HEK293T (cell line): ENCODE measurements at regions not wholly inside any gene's neighbourhood (a gene's known extent, or its start where the extent isn't known, plus 50 kb on each side); places are given as distances from the start of the nearest gene placed in this dataset.
"Not testable (repeated sequence)": the region's sequence is repeated elsewhere in the genome, so short reads cannot be mapped to it uniquely, and the experiment has no call there.

Experiments
- CTCF ChIA-PET: fragments of 350-600 bp; formaldehyde crosslinking; extraction: SDS; loops from one replicate; lab custom pipeline; 2021; ENCODE audit warnings: antibody characterized with exemption, inconsistent platforms; lab: Yijun Ruan, JAX
- POLR2A ChIA-PET: fragments of 350-600 bp; formaldehyde crosslinking; extraction: SDS; loops from one replicate; lab custom pipeline; 2020; ENCODE audit warnings: antibody characterized with exemption, inconsistent platforms; lab: Yijun Ruan, JAX
- DNase-seq: peaks from one replicate; pipeline ENCODE4 v3.0.0; 2012; ENCODE audit warnings: mixed read lengths; ENCODE audit errors: extremely low spot score
- ARNT ChIP-seq: fragments of 450-650 bp; IDR thresholded peaks from 2 replicates; pipeline ENCODE4 v1.6.1; 2017; ENCODE audit warnings: mild to moderate bottlenecking
- BHLHE40 ChIP-seq: fragments of 450-650 bp; IDR thresholded peaks from 2 replicates; pipeline ENCODE4 v1.6.1; 2016; ENCODE audit warnings: mild to moderate bottlenecking, moderate library complexity, borderline replicate concordance
- CTBP1 ChIP-seq: fragments of 450-650 bp; IDR thresholded peaks from 2 replicates; pipeline ENCODE4 v1.6.1; 2016; ENCODE audit warnings: borderline replicate concordance
- ELF4 ChIP-seq: fragments of 450-650 bp; IDR thresholded peaks from 2 replicates; pipeline ENCODE4 v1.6.1; 2017; ENCODE audit warnings: antibody characterized with exemption
- FOXA1 ChIP-seq: fragments of 450-650 bp; IDR thresholded peaks from 2 replicates; pipeline ENCODE4 v1.6.1; 2016; ENCODE audit warnings: mild to moderate bottlenecking
- FOXK2 ChIP-seq: fragments of 450-650 bp; IDR thresholded peaks from 2 replicates; pipeline ENCODE4 v1.6.1; 2016; ENCODE audit warnings: mild to moderate bottlenecking
- FOXM1 ChIP-seq: fragments of 450-650 bp; IDR thresholded peaks from 2 replicates; pipeline ENCODE4 v1.6.1; 2017; ENCODE audit warnings: mild to moderate bottlenecking, borderline replicate concordance
- HDGF ChIP-seq: fragments of 450-650 bp; IDR thresholded peaks from 2 replicates; pipeline ENCODE4 v1.6.1; 2017; ENCODE audit warnings: antibody characterized with exemption, borderline replicate concordance
- L3MBTL2 ChIP-seq: fragments of 450-650 bp; conservative IDR thresholded peaks from 2 replicates; pipeline ENCODE4 v1.6.1; 2016; ENCODE audit warnings: mild to moderate bottlenecking
- LEF1 ChIP-seq: fragments of 450-650 bp; IDR thresholded peaks from 2 replicates; pipeline ENCODE4 v1.6.1; 2017; ENCODE audit warnings: mild to moderate bottlenecking, borderline replicate concordance
- NFRKB ChIP-seq: fragments of 450-650 bp; IDR thresholded peaks from 2 replicates; pipeline ENCODE4 v1.6.1; 2016; ENCODE audit warnings: mild to moderate bottlenecking, moderate library complexity
- PKNOX1 ChIP-seq: fragments of 450-650 bp; IDR thresholded peaks from 2 replicates; pipeline ENCODE4 v1.6.1; 2016
- SP1 ChIP-seq: fragments of 450-650 bp; IDR thresholded peaks from 2 replicates; pipeline ENCODE4 v1.6.1; 2017
- SUZ12 ChIP-seq: fragments of 450-650 bp; IDR thresholded peaks from 2 replicates; pipeline ENCODE4 v1.6.1; 2016; ENCODE audit warnings: mild to moderate bottlenecking
- TARDBP ChIP-seq: fragments of 450-650 bp; IDR thresholded peaks from 2 replicates; pipeline ENCODE4 v1.6.1; 2016
- ZNF384 ChIP-seq: fragments of 450-650 bp; IDR thresholded peaks from 2 replicates; pipeline ENCODE4 v1.6.1; 2016

DNA sequence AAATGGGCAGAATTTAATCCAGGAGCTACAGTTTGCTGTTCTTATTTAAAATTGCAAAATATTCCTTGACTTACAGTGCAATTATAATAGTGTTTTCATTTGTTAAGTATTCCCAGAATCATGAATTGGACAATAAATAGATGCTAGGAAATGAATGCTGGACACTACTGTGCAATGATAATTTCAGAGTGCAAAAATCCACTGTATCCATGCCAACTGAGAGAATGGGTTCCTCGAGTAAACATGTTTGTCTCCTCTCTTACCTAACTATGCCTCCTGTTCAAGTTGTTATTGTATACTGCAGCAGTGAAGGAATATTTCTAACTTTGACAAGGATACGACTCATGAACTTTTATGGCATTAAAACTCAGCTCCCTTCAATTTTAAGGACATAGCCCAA, 1396.3 kb downstream of the GATA3 start:
- no peak for DNase-seq
- ChIA-PET POLR2A (no interaction called here), CTCF (no interaction called here)
- TF ChIP-seq FOXK2 (no peak), CTBP1 (no peak), BHLHE40 (no peak)

- POLR2A ChIA-PET = no interaction called here
- TF ChIP-seq ELF4 (no peak), SUZ12 (no peak), PKNOX1 (no peak), L3MBTL2 (no peak), HDGF (no peak), LEF1 (no peak), ARNT (no peak), ZNF384 (no peak), FOXK2 (no peak), TARDBP (no peak), CTBP1 (no peak), FOXA1 (no peak), SP1 (no peak), BHLHE40 (no peak)
- DNase-seq = no peak
- CTCF ChIA-PET = no interaction called here
Observed at GRCh38 chr10:9451211-9451773, 1396.8 kb downstream of the GATA3 start.

DNA sequence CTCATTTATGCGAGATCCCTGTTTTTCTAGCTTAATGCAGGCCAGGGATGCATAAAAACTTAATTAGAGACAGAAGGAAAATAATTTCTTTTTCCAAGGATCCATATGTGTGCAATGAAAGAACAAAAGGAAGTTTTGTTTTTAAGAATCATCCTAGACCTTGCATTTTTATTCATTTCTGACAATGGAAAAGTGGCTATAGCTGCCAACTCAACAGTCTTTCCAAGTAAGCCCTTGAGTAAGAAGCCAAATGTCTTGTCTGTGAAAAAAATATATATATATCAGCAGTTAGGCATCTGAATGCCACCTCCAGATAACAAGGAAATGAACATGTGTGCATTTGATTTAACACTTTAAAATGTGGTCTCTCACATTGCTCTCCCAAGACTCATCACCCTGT, 1397.6 kb downstream of the GATA3 start:
- no peak for DNase-seq
- POLR2A ChIA-PET = no interaction called here
- no peak for TF ChIP-seq ARNT
- TF ChIP-seq FOXM1 = no peak
- no peak for TF ChIP-seq ELF4
- no peak for TF ChIP-seq NFRKB
- TF ChIP-seq BHLHE40 = no peak
- TF ChIP-seq CTBP1 = no peak
- CTCF ChIA-PET = no interaction called here

DNA sequence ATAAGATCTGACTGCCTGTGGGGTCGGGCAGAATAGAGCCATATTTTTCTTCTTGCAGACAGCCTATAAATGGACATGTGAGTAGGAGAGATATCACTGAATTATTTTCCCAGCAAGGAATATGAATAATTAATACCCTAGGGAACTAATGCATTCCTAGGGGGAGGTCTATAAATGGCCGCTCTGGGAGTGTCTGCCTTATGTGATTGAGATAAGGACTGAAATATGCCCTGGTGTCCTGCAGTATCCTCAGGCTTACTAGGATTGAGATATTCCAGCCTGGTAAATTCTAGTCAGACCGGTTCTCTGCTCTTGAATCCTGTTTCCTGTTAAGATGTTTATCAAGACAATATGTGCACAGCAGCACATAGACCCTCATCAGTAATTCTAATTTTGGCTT, 1399.4 kb downstream of the GATA3 start:
- DNase-seq, CTCF ChIA-PET, POLR2A ChIA-PET: not testable (repeated sequence)

DNA sequence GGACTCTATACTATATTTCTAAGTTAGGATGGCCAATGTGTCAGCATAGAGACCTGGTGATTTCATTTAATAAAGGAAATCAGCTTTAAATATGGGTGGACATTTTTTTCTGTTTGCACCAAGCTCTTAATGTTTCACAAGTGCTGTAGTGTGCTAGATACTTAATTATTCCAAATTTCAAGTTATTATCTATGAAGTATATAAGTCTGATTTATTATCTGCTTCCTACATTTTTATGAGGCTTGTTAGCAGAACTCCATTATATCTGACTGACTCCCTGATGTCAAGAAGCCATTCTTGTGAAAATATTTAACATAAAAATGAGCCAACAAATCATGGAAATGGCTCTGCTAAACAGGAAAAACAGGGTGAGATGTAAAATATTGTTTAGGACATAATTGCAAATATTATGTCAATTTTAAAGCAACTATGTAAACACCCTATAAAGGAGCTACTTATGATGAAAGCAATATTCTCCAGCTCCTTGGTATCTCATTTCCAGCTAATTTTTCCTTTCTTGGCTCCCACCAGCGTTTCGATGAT, 1415.2 kb downstream of the GATA3 start:
- no peak for TF ChIP-seq BHLHE40
- TF ChIP-seq NFRKB = no peak
- TF ChIP-seq ELF4 = no peak
- TF ChIP-seq L3MBTL2 = no peak
- TF ChIP-seq ZNF384 = no peak
- TF ChIP-seq CTBP1 = no peak
- no peak for TF ChIP-seq LEF1
- no peak for TF ChIP-seq ARNT
- no peak for TF ChIP-seq SP1
- no peak for TF ChIP-seq PKNOX1
- no peak for TF ChIP-seq HDGF
- TF ChIP-seq FOXK2 = no peak
- TF ChIP-seq FOXA1 = no peak
- no peak for TF ChIP-seq FOXM1
- no peak for TF ChIP-seq TARDBP
- DNase-seq = no peak
- ChIA-PET CTCF (no interaction called here), POLR2A (no interaction called here)

DNA sequence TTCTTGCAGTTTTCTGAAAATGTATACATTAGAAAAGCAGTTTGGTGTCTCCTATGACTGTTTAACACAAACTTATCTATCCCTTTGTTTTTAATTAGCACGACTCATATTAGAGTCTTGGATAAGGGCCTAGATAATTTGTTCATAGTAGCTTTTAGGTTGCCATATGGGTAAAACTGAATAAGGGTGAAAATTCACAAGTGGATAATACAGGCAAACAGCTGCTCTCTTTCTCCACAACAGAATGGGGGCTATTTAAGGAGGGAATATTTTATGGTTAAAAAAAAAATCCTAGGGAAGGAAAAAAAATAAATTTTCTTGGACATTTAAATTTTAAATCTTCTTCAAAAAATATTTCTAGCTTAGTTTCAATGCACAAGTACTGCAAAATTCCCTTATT, 1416.1 kb downstream of the GATA3 start:
- TF ChIP-seq LEF1 = no peak
- TF ChIP-seq TARDBP = no peak
- no peak for TF ChIP-seq L3MBTL2
- no peak for TF ChIP-seq FOXA1
- TF ChIP-seq SP1 = no peak
- TF ChIP-seq ELF4 = no peak
- no peak for TF ChIP-seq ZNF384
- no peak for DNase-seq
- ChIA-PET CTCF (interaction anchor here (0.5 kb wide), 1 partner anchor 36 kb away, joined by 4 read pairs; no protein-coding TSS in a partner anchor), POLR2A (no interaction called here)

- TF ChIP-seq SUZ12 = no peak
- no peak for TF ChIP-seq FOXM1
- CTCF ChIA-PET = no interaction called here
- POLR2A ChIA-PET = no interaction called here
- no peak for DNase-seq
Observed at GRCh38 chr10:9501944-9502343, 1447.5 kb downstream of the GATA3 start.

DNA sequence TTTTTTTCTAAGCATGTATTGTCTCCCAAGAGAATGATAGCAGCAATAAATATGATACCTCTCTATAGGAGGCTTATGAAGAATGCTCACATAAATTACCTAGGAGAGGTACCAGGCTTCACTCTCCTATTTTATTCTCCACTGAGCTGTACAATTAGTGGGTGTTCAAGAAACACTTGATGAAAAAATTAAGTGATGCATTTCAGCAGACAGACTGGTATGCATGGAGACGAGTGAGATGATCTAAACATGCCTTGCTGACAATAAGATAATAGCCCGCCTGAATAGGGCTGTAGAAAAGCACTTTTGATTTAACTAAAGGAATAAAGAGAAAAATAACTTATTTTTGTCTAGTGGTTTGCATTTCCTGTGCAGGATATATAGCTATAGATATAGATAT, 1449.7 kb downstream of the GATA3 start:
- ChIA-PET CTCF (no interaction called here), POLR2A (no interaction called here)
- TF ChIP-seq SP1 (no peak), ARNT (no peak), LEF1 (no peak), L3MBTL2 (no peak)
- no peak for DNase-seq
